Ishikawa (cell line): ENCODE measurements at regions not wholly inside any gene's neighbourhood (a gene's known extent, or its start where the extent isn't known, plus 50 kb on each side); places are given as distances from the start of the nearest gene placed in this dataset.

Source experiments
- CEBPB ChIP-seq: IDR thresholded peaks from 2 replicates; pipeline ENCODE4 v1.6.1; 2012
- CREB1 ChIP-seq: IDR thresholded peaks from 2 replicates; pipeline ENCODE4 v1.6.1; 2012; ENCODE audit warnings: low read depth
- EGR1 ChIP-seq: IDR thresholded peaks from 2 replicates; pipeline ENCODE4 v1.6.1; 2012
- EP300 ChIP-seq: IDR thresholded peaks from 2 replicates; pipeline ENCODE4 v1.6.1; 2012; ENCODE audit warnings: borderline replicate concordance
- FOXM1 ChIP-seq: IDR thresholded peaks from 2 replicates; pipeline ENCODE4 v1.6.1; 2012; ENCODE audit warnings: low read depth, borderline replicate concordance
- NFIC ChIP-seq: IDR thresholded peaks from 2 replicates; pipeline ENCODE4 v1.6.1; 2012
- RAD21 ChIP-seq: IDR thresholded peaks from 2 replicates; pipeline ENCODE4 v1.6.1; 2012; ENCODE audit warnings: low read depth
- TAF1 ChIP-seq: IDR thresholded peaks from 2 replicates; pipeline ENCODE4 v1.6.1; 2012; ENCODE audit warnings: low read depth, mild to moderate bottlenecking
- TCF12 ChIP-seq: IDR thresholded peaks from 2 replicates; pipeline ENCODE4 v1.6.1; 2012; ENCODE audit warnings: low read depth
- TEAD4 ChIP-seq: IDR thresholded peaks from 2 replicates; pipeline ENCODE4 v1.6.1; 2012
- YY1 ChIP-seq: IDR thresholded peaks from 2 replicates; pipeline ENCODE4 v1.6.1; 2012; ENCODE audit warnings: low read depth
- ZBTB7A ChIP-seq: IDR thresholded peaks from 2 replicates; pipeline ENCODE4 v1.6.1; 2012; ENCODE audit warnings: low read depth
- TF ChIP-seq, protein P1 (sequence below): IDR thresholded peaks from 2 replicates; pipeline ENCODE4 v1.6.1; 2012
- TF ChIP-seq, protein P2 (sequence below): IDR thresholded peaks from 2 replicates; pipeline ENCODE4 v1.6.1; 2012; ENCODE audit warnings: low read depth, mild to moderate bottlenecking
- TF ChIP-seq, protein P3 (sequence below): IDR thresholded peaks from 2 replicates; pipeline ENCODE4 v1.6.1; 2012

DNA sequence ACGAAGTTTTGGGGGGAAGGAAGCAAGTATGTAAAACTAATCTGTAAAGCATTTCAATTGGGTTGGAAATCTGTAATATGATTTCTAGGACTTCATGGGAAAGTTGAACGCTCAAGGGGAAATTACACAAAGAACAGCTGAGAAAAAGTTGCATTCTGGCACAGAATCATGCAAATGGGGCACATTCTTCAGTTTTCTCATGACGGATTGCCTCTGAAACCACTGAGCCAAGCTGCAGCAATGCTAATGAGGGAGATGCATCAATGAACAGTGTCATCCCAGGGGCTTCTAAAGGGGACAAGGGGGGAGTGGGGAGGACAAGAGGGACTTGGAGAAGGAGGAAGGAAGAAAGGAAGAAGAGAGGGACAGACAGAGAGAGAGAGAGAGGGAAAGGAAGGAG, 291.4 kb upstream of the ATP11B start:
- TF ChIP-seq YY1 (no peak), CREB1 (no peak), EGR1 (no peak), RAD21 (no peak), TEAD4 (no peak)
- TF ChIP-seq, protein P1, sequence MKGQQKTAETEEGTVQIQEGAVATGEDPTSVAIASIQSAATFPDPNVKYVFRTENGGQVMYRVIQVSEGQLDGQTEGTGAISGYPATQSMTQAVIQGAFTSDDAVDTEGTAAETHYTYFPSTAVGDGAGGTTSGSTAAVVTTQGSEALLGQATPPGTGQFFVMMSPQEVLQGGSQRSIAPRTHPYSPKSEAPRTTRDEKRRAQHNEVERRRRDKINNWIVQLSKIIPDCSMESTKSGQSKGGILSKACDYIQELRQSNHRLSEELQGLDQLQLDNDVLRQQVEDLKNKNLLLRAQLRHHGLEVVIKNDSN: no peak
- TF ChIP-seq, protein P2, sequence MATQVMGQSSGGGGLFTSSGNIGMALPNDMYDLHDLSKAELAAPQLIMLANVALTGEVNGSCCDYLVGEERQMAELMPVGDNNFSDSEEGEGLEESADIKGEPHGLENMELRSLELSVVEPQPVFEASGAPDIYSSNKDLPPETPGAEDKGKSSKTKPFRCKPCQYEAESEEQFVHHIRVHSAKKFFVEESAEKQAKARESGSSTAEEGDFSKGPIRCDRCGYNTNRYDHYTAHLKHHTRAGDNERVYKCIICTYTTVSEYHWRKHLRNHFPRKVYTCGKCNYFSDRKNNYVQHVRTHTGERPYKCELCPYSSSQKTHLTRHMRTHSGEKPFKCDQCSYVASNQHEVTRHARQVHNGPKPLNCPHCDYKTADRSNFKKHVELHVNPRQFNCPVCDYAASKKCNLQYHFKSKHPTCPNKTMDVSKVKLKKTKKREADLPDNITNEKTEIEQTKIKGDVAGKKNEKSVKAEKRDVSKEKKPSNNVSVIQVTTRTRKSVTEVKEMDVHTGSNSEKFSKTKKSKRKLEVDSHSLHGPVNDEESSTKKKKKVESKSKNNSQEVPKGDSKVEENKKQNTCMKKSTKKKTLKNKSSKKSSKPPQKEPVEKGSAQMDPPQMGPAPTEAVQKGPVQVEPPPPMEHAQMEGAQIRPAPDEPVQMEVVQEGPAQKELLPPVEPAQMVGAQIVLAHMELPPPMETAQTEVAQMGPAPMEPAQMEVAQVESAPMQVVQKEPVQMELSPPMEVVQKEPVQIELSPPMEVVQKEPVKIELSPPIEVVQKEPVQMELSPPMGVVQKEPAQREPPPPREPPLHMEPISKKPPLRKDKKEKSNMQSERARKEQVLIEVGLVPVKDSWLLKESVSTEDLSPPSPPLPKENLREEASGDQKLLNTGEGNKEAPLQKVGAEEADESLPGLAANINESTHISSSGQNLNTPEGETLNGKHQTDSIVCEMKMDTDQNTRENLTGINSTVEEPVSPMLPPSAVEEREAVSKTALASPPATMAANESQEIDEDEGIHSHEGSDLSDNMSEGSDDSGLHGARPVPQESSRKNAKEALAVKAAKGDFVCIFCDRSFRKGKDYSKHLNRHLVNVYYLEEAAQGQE: no peak
- TF ChIP-seq, protein P3, sequence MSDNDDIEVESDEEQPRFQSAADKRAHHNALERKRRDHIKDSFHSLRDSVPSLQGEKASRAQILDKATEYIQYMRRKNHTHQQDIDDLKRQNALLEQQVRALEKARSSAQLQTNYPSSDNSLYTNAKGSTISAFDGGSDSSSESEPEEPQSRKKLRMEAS: no peak

GRCh38 chr3:182503401-182503800, 289.9 kb upstream of the ATP11B start:
- TF ChIP-seq, protein P2: no peak
- TF ChIP-seq TCF12: no peak
- no peak for TF ChIP-seq NFIC
- no peak for TF ChIP-seq YY1
- TF ChIP-seq, protein P3: no peak
- no peak for TF ChIP-seq EP300
- TF ChIP-seq CEBPB: no peak
- no peak for TF ChIP-seq EGR1
- TF ChIP-seq ZBTB7A: no peak
- no peak for TF ChIP-seq FOXM1
- TF ChIP-seq TAF1: no peak

DNA sequence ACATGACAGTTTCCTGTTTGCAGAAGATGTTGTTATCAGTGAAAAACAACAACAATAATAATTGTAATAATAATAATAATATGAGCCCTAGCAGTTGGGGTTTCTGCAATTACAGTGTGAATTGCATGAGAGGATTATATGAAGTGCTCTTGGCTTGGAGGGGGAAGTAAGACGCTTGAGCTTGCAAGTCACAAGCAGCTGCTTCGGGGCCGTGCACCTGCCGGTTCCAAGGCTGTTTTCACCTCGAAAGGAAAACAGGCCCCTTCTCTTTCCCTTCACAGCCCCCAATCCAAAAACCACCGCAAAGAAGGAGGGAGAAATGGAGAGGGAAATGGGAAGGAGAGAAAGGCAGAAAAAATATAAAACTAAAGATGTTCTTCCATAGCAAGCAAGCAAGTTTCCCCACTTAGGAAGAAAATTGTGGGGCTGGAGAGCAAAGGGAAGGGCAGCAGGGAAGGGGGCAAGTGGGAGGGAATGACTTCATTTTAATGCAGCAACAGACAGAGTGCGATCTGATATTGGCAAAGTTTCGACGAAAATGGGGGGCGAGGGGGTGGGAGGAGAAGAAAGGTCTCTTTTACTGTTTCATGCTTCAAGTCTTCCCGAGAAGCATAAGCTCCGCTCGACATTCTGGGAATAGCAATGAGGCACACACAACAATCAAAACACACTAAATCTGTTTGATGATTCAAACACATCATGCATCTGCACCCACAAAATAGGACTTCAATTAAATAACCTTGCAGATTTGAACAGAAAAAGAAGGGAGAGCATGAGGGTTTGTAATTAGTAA, 284.2 kb upstream of the ATP11B start:
- no peak for TF ChIP-seq TAF1
- TF ChIP-seq CREB1: no peak
- TF ChIP-seq, protein P3: no peak
- TF ChIP-seq FOXM1: no peak
- no peak for TF ChIP-seq NFIC
- TF ChIP-seq, protein P1: no peak

- TF ChIP-seq FOXM1 (no peak), CEBPB (no peak), EP300 (no peak), TEAD4 (no peak), RAD21 (no peak), YY1 (no peak), ZBTB7A (no peak), NFIC (no peak), CREB1 (no peak)
- TF ChIP-seq, protein P2: no peak
- TF ChIP-seq, protein P3: no peak
- TF ChIP-seq, protein P1: no peak
These were observed 283.4 kb upstream of the ATP11B start for GRCh38 chr3:182509844-182510460.
